Osteoblast (primary cell): ENCODE measurements at regions not wholly inside any gene's neighbourhood (a gene's known extent, or its start where the extent isn't known, plus 50 kb on each side); places are given as distances from the start of the nearest gene placed in this dataset.
A peak's percentile ranks its signal among the peaks of the same experiment; 100 is the strongest.

Experiments
- DNase-seq: peaks from one replicate; pipeline ENCODE4 v3.0.0; 2011; ENCODE audit warnings: low spot score, mixed read lengths; ENCODE audit not compliant: insufficient read length; ENCODE audit errors: missing footprints
- H2AFZ ChIP-seq: 2 replicates; pipeline ENCODE4 v1.6.0; 2011; ENCODE audit warnings: mild to moderate bottlenecking, low read length
- H3K27ac ChIP-seq: 2 replicates; pipeline ENCODE4 v1.5.1; 2011; ENCODE audit warnings: mild to moderate bottlenecking, low read depth, low read length, moderate library complexity
- H3K27me3 ChIP-seq: 2 replicates; pipeline ENCODE4 v1.6.0; 2012; ENCODE audit warnings: mild to moderate bottlenecking, control low read depth, inconsistent platforms, low read length, moderate library complexity; ENCODE audit not compliant: insufficient read depth
- H3K36me3 ChIP-seq: 2 replicates; pipeline ENCODE4 v1.5.1; 2011; ENCODE audit warnings: mild to moderate bottlenecking, low read length, control low read depth, moderate library complexity; ENCODE audit not compliant: insufficient read depth
- H3K4me1 ChIP-seq: 2 replicates; pipeline ENCODE4 v1.5.1; 2011; ENCODE audit warnings: mild to moderate bottlenecking, low read length, control low read depth, moderate library complexity; ENCODE audit not compliant: insufficient read depth
- H3K4me2 ChIP-seq: 2 replicates; pipeline ENCODE4 v1.6.0; 2011; ENCODE audit warnings: mild to moderate bottlenecking, low read length; ENCODE audit not compliant: insufficient read depth
- H3K4me3 ChIP-seq: fragments of 200-600 bp; sonication (generic); 3 replicates; pipeline ENCODE4 v1.5.1; 2012; ENCODE audit warnings: mild to moderate bottlenecking, low read length, inconsistent platforms; ENCODE audit not compliant: insufficient read depth
- H3K79me2 ChIP-seq: 2 replicates; pipeline ENCODE4 v1.6.0; 2012; ENCODE audit warnings: mild to moderate bottlenecking, low read length, control low read depth, inconsistent platforms; ENCODE audit not compliant: insufficient read depth
- H3K9me3 ChIP-seq: 2 replicates; pipeline ENCODE4 v1.5.1; 2011; ENCODE audit warnings: low read depth, low read length, control low read depth
- H4K20me1 ChIP-seq: 2 replicates; pipeline ENCODE4 v1.6.0; 2012; ENCODE audit warnings: mild to moderate bottlenecking, low read length, control low read depth; ENCODE audit not compliant: insufficient read depth
- CTCF ChIP-seq: IDR thresholded peaks from 2 replicates; pipeline ENCODE4 v1.5.1; 2011; ENCODE audit warnings: mild to moderate bottlenecking, low read depth, low read length, moderate library complexity; ENCODE audit errors: extremely low read depth

DNA sequence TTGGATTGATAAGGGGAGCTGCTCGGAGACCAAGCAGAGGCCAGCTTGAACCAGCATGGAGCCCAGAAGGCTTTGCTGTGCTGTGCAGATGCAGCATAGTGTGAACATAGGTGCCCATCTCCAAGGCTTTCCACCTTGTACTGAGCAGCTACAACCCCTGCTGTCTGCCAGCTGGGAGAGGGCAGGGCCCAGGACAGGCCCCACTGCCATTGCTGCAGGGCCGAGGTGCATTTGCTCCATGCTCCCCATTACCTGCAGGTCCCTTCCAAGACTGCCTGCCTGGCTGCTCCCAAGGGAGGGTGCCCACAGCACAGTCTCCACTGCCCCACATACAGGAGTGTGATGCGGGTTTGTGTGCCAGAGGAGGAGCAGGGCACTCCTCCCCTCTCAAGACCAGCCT lies 1016.0 kb upstream of the INTU start:
- no peak for DNase-seq
- Histone ChIP-seq H2AFZ (no peak overlapping the region), H3K4me1 (peaks cover 2% of the 10 kb centered on the region), H3K27me3 (no peaks in the 10 kb centered on the region), H3K36me3 (no peaks in the 10 kb centered on the region), H4K20me1 (no peaks in the 10 kb centered on the region), H3K9me3 (no peaks in the 10 kb centered on the region), H3K79me2 (no peaks in the 10 kb centered on the region), H3K4me2 (no peak overlapping the region), H3K27ac (no peak overlapping the region), H3K4me3 (no peak overlapping the region)
- TF ChIP-seq CTCF: no peak

- no peak overlapping the region for H3K4me3 ChIP-seq
- H3K27ac ChIP-seq: no peak overlapping the region
- H3K4me1 ChIP-seq: no peaks in the 10 kb centered on the region
- no peaks in the 10 kb centered on the region for H3K27me3 ChIP-seq
- no peaks in the 10 kb centered on the region for H3K79me2 ChIP-seq
- H3K4me2 ChIP-seq: no peak overlapping the region
- DNase-seq: peak; percentile 47
- H4K20me1 ChIP-seq: no peaks in the 10 kb centered on the region
- no peaks in the 10 kb centered on the region for H3K36me3 ChIP-seq
- H2AFZ ChIP-seq: no peak overlapping the region
- TF ChIP-seq CTCF: peak; percentile 67
- H3K9me3 ChIP-seq: no peaks in the 10 kb centered on the region
Measured at GRCh38 chr4:126627255-126627654, 1005.5 kb upstream of the INTU start.

DNA sequence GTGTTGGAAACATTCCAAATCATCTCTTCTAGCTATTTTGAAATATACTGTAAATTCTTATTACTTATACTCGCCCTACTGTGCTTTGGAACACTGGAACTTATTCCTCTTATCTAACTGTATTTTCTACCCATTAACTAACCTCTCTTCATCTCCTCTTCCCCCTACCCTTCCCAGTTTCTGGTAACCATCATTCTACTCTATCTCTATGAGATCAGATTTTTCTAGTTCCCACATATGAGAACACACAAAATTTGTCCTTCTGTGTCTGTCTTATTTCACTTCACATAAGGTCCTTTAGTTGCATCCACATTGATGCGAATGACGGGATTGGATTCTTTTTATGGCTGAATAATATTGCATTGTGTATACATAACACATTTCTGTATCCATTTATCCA lies 1003.8 kb upstream of the INTU start:
- Histone ChIP-seq H2AFZ (no peak overlapping the region), H3K79me2 (no peaks in the 10 kb centered on the region), H3K4me1 (no peaks in the 10 kb centered on the region), H3K4me2 (no peak overlapping the region), H3K27me3 (no peaks in the 10 kb centered on the region), H3K9me3 (no peaks in the 10 kb centered on the region), H3K27ac (no peak overlapping the region), H3K4me3 (no peak overlapping the region), H3K36me3 (no peaks in the 10 kb centered on the region), H4K20me1 (no peaks in the 10 kb centered on the region)
- no peak for TF ChIP-seq CTCF
- no peak for DNase-seq

DNA sequence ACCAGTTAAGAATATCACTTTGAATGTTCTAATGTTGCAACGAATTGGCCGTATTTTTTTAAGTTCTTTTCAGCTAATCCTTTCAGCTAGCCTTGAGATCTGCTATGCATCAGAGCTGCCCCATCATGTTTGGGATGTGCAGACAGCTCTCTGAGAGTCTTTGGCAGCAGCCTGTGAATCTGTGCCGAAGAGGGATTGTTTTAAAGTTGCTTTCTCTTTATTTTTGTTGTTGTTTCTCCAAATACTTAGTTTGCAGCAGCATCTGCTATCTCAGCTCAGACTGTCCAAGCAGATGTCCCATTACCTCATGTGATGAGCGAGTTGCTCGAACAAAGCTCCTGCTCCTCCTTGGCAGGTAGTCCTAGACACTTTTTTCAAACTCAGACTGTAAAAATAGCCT lies 1002.5 kb upstream of the INTU start:
- Histone ChIP-seq H3K4me3 (no peak overlapping the region), H3K4me1 (no peaks in the 10 kb centered on the region), H3K79me2 (no peaks in the 10 kb centered on the region), H3K9me3 (no peaks in the 10 kb centered on the region), H3K27ac (no peak overlapping the region), H3K36me3 (no peaks in the 10 kb centered on the region), H3K4me2 (peak overlapping the region; percentile 16), H4K20me1 (no peaks in the 10 kb centered on the region), H2AFZ (peak overlapping the region; percentile 44), H3K27me3 (no peaks in the 10 kb centered on the region)
- no peak for TF ChIP-seq CTCF
- no peak for DNase-seq
